Suprapubic skin (tissue), 4 donors: ENCODE measurements at regions not wholly inside any gene's neighbourhood (a gene's known extent, or its start where the extent isn't known, plus 50 kb on each side); places are given as distances from the start of the nearest gene placed in this dataset.

Experiments
- DNase-seq, 2 donors: peaks; one replicate each; pipeline ENCODE4 v3.0.0-alpha.2; 2019; ENCODE audit warnings: low spot score in 2 of 2
- H3K27ac ChIP-seq: fragments of 200-600 bp; sonication (generic); one replicate; pipeline ENCODE4 v1.5.1; 2019
- H3K27me3 ChIP-seq: fragments of 200-600 bp; sonication (generic); one replicate; pipeline ENCODE4 v1.5.1; 2019
- H3K36me3 ChIP-seq: fragments of 200-600 bp; sonication (generic); one replicate; pipeline ENCODE4 v1.5.1; 2019
- H3K4me1 ChIP-seq: fragments of 200-600 bp; sonication (generic); one replicate; pipeline ENCODE4 v1.5.1; 2019
- H3K4me3 ChIP-seq: fragments of 200-600 bp; sonication (generic); one replicate; pipeline ENCODE4 v1.5.1; 2019; ENCODE audit warnings: mild to moderate bottlenecking
- H3K9me3 ChIP-seq: fragments of 200-600 bp; sonication (generic); one replicate; pipeline ENCODE4 v1.5.1; 2019
- EP300 ChIP-seq: sonication (generic); formaldehyde crosslinking; IDR thresholded peaks from one replicate; pipeline ENCODE4 v1.6.1; 2017; ENCODE audit warnings: antibody characterized with exemption
- POLR2A ChIP-seq, 2 donors: fragments of 450-650 bp; IDR thresholded peaks; one replicate each; pipeline ENCODE4 v1.6.1; 2017; ENCODE audit warnings: antibody characterized with exemption in 2 of 2, mild to moderate bottlenecking in 2 of 2, moderate library complexity in 2 of 2
- POLR2AphosphoS5 ChIP-seq, 3 donors: sonication (generic); formaldehyde crosslinking; IDR thresholded peaks; one replicate each; pipeline ENCODE4 v1.6.1; 2017; ENCODE audit warnings: antibody characterized with exemption in 3 of 3
- WGBS: methylation state at CpG from one replicate; pipeline ENCODE4 v1.1.5; 2018; 5-methylcytosine and 5-hydroxymethylcytosine counted together
- TF ChIP-seq, protein P1 (sequence below), 2 donors: fragments of 200-600 bp in 1 of 2; fragments of 450-650 bp in 1 of 2; sonication (generic) in 1 of 2; IDR thresholded peaks; one replicate each; pipeline ENCODE4 v1.5.1; 2016 to 2019; ENCODE audit warnings: antibody characterized with exemption in 2 of 2, mild to moderate bottlenecking in 1 of 2, moderate library complexity in 1 of 2

DNA sequence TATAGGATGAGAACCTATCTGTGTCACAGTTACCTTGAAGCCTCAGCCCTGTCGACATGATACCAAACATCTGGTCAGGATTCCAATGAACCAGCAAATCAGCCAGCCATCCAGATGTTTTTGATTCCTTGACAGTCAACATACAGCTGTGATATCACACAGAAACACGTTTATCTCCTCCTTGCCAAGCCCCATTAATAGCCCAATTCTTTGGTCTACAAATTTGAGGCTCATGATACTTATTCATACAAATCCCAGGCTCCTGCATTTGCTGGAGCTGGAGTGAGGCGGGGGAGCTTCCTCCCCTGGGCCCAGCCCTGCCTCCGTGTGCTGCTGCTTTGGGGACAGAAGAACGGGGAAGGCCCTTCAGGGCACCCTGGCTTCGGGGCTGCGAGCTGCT is 611.6 kb upstream of the SALL3 start:
- H3K4me3 ChIP-seq: no peak overlapping the region
- H3K4me1 ChIP-seq: no peaks in the 10 kb centered on the region
- H3K27ac ChIP-seq: no peak overlapping the region
- TF ChIP-seq EP300: no peak
- peaks cover 4% of the 10 kb centered on the region for H3K9me3 ChIP-seq
- H3K36me3 ChIP-seq: no peaks in the 10 kb centered on the region
- H3K27me3 ChIP-seq: no peaks in the 10 kb centered on the region
- DNase-seq: no peak
- WGBS: 51% methylated on average over 5 of the region's 7 CpGs

DNA sequence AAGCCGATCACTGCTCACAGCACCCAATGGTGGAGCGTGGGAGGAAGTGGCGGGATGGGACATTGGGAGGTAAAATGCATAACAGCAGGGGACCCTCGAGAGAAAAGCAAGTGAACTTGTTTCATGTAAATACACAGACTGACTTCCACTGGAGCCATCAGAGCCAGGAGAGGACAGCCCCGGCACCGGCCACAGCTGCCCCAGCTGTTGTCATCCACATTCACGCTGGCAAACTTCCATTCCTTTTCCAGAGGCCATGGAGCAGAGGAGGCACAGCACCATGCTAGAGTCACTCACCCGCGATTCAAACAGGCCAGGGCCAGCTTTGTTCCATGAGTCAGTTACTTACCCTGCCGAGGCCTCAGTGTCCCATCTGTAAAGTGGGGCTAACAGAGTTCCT is 610.9 kb upstream of the SALL3 start:
- Histone ChIP-seq H3K36me3 (no peaks in the 10 kb centered on the region), H3K4me3 (no peak overlapping the region), H3K27ac (no peak overlapping the region), H3K27me3 (no peaks in the 10 kb centered on the region), H3K4me1 (no peaks in the 10 kb centered on the region), H3K9me3 (peaks cover 4% of the 10 kb centered on the region)
- TF ChIP-seq POLR2A (IDR thresholded peaks at IDR 0.05) (no peak), EP300 (no peak), POLR2AphosphoS5 (IDR thresholded peaks at IDR 0.05) (no peak)
- TF ChIP-seq, protein P1, sequence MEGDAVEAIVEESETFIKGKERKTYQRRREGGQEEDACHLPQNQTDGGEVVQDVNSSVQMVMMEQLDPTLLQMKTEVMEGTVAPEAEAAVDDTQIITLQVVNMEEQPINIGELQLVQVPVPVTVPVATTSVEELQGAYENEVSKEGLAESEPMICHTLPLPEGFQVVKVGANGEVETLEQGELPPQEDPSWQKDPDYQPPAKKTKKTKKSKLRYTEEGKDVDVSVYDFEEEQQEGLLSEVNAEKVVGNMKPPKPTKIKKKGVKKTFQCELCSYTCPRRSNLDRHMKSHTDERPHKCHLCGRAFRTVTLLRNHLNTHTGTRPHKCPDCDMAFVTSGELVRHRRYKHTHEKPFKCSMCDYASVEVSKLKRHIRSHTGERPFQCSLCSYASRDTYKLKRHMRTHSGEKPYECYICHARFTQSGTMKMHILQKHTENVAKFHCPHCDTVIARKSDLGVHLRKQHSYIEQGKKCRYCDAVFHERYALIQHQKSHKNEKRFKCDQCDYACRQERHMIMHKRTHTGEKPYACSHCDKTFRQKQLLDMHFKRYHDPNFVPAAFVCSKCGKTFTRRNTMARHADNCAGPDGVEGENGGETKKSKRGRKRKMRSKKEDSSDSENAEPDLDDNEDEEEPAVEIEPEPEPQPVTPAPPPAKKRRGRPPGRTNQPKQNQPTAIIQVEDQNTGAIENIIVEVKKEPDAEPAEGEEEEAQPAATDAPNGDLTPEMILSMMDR (IDR thresholded peaks at IDR 0.05): no peak
- 88% methylated on average over 7 of the region's 10 CpGs for WGBS
- DNase-seq: no peak

DNA sequence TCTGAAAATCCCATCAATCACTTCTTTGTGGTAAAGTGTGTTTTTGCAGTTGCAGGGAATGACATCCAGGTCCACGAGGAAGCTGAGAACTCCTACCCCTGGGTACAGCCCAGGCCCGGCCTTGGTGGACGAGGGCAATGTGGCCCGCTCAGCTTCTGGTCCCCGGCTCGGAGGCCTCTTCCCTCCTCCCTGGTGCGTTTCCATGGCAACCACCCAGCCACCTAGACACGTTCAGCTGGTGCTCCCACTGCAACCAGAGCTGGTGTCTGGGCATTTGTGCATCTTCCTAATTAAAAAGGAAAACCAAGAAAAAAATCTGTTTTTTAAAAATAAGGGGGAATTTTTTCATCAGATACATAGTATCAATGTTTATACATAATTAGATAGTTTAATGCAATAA is 603.6 kb upstream of the SALL3 start:
- no peaks in the 10 kb centered on the region for H3K9me3 ChIP-seq
- H3K4me3 ChIP-seq: no peak overlapping the region
- H3K36me3 ChIP-seq: no peaks in the 10 kb centered on the region
- no peaks in the 10 kb centered on the region for H3K4me1 ChIP-seq
- H3K27me3 ChIP-seq: no peaks in the 10 kb centered on the region
- TF ChIP-seq POLR2AphosphoS5 (IDR thresholded peaks at IDR 0.05): no peak
- no peak for TF ChIP-seq EP300
- TF ChIP-seq, protein P1 (IDR thresholded peaks at IDR 0.05): no peak
- no peak for TF ChIP-seq POLR2A (IDR thresholded peaks at IDR 0.05)
- H3K27ac ChIP-seq: no peak overlapping the region
- DNase-seq: no peak
- 83% methylated on average over 7 of the region's 8 CpGs for WGBS

DNA sequence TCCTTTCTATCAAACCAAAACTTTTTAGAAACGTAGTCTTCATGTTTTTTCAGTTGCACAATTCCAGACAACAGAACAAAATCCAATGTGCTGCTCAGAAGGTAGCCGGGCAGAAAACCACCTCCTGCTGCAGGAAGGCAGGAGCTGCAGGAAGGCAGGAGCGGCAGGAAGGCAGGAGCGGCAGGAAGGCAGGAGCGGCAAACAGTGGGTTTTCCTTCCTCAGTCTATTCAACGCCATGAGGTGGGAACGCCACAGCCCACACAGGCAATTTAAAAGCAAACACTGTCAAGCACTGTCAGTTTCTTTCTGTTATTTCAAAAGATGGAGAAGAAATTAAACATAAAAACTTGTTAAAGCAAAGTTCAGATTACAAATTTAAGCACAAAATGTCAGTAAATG is 601.2 kb upstream of the SALL3 start:
- no peaks in the 10 kb centered on the region for H3K4me1 ChIP-seq
- H3K4me3 ChIP-seq: no peak overlapping the region
- no peak overlapping the region for H3K27ac ChIP-seq
- TF ChIP-seq POLR2A (IDR thresholded peaks at IDR 0.05) (no peak), POLR2AphosphoS5 (IDR thresholded peaks at IDR 0.05) (no peak), EP300 (no peak)
- TF ChIP-seq, protein P1 (IDR thresholded peaks at IDR 0.05): no peak
- no peaks in the 10 kb centered on the region for H3K27me3 ChIP-seq
- no peaks in the 10 kb centered on the region for H3K36me3 ChIP-seq
- DNase-seq: no peak
- no peaks in the 10 kb centered on the region for H3K9me3 ChIP-seq
- WGBS: 77% methylated on average over 7 of the region's 7 CpGs

DNA sequence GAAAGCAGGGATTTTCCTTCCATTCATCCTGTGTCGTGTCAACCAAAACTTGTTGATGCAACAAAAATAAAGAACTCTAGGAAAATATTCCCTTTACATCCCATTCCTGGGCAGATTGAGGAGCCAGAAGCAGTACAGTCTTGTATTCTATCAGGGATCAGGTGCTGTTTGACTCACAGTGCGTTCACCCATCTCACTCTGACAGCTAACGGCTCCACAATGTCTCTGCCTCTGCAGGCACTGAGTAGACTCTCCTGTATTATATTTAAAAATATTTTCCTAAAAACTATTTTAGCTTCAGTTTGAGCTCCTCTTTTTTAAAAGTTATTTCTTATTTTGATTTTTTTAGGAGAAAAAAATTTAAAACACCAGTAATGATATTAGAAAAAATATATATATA is 600.6 kb upstream of the SALL3 start:
- Histone ChIP-seq H3K27me3 (no peaks in the 10 kb centered on the region), H3K36me3 (no peaks in the 10 kb centered on the region), H3K4me1 (no peaks in the 10 kb centered on the region), H3K9me3 (no peaks in the 10 kb centered on the region), H3K27ac (no peak overlapping the region), H3K4me3 (no peak overlapping the region)
- WGBS: 79% methylated on average over 3 of the region's 3 CpGs
- TF ChIP-seq POLR2A (IDR thresholded peaks at IDR 0.05): no peak
- TF ChIP-seq POLR2AphosphoS5 (IDR thresholded peaks at IDR 0.05): no peak
- TF ChIP-seq, protein P1 (IDR thresholded peaks at IDR 0.05): no peak
- no peak for TF ChIP-seq EP300
- no peak for DNase-seq

DNA sequence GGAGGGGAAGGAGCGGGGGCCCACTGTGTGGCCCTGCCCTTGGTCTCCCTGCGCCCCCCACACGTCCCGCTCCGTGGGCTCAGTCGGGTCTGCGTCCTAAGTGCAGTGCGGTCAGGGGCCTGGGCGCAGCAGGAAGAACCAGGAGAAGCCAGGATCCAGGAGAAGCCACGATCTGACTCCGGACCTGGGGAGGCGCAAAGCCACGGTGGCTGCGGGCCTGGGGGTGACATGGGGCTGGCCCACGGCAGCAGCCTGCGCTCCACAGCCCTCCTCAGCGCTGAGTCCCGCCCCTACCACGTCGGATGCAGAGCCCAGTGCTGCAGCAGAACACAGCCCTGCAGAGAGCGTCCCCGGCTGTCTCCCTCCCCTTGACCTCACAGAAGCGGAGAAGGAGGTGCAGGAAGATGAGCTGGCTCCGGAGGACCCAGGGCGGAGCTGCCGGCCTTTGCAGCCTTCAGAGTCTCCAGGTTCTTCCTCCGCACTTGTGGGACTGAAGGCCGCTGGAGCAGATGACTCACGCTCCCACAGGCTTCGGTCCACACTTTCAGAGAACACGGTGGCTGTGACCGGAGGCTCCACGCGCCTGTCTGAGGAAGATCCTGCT is 589.2 kb upstream of the SALL3 start:
- Histone ChIP-seq H3K4me3 (no peak overlapping the region), H3K27me3 (peaks cover 5% of the 10 kb centered on the region), H3K9me3 (no peaks in the 10 kb centered on the region), H3K36me3 (no peaks in the 10 kb centered on the region), H3K4me1 (no peaks in the 10 kb centered on the region), H3K27ac (no peak overlapping the region)
- DNase-seq: peak in 1 of 2 donors; percentile 66
- 92% methylated on average over 5 of the region's 34 CpGs for WGBS
- TF ChIP-seq POLR2A (IDR thresholded peaks at IDR 0.05) (no peak), POLR2AphosphoS5 (IDR thresholded peaks at IDR 0.05) (no peak), EP300 (no peak)
- TF ChIP-seq, protein P1 (IDR thresholded peaks at IDR 0.05): no peak
